MM.1S (cell line): ENCODE measurements at regions not wholly inside any gene's neighbourhood (a gene's known extent, or its start where the extent isn't known, plus 50 kb on each side); places are given as distances from the start of the nearest gene placed in this dataset.
"Not testable (repeated sequence)": the region's sequence is repeated elsewhere in the genome, so short reads cannot be mapped to it uniquely, and the experiment has no call there.

Experiments used
- DNase-seq: peaks from one replicate; pipeline ENCODE4 v3.0.0-alpha.2; 2015
- H2AFZ ChIP-seq: fragments of 300-600 bp; sonication (generic); 2 replicates; pipeline ENCODE4 v1.6.0; 2016; ENCODE audit warnings: antibody characterized with exemption, low read length
- H3F3A ChIP-seq: fragments of 300-600 bp; sonication (generic); 2 replicates; pipeline ENCODE4 v1.6.1; 2016; ENCODE audit warnings: mild to moderate bottlenecking, antibody characterized with exemption, low read length, moderate library complexity, mixed read lengths; ENCODE audit not compliant: insufficient read depth
- H3K27ac ChIP-seq: fragments of 300-600 bp; sonication (generic); 2 replicates; pipeline ENCODE4 v1.5.1; 2016; ENCODE audit warnings: mild to moderate bottlenecking, low read length
- H3K27me3 ChIP-seq: fragments of 300-600 bp; sonication (generic); replicated peaks from 2 replicates; pipeline ENCODE4 v1.6.0; 2016; ENCODE audit warnings: low read length; ENCODE audit not compliant: insufficient read depth
- H3K36me3 ChIP-seq: fragments of 300-600 bp; sonication (generic); replicated peaks from 2 replicates; pipeline ENCODE4 v1.6.1; 2016; ENCODE audit warnings: mild to moderate bottlenecking, low read length, mixed read lengths; ENCODE audit not compliant: insufficient read depth
- H3K4me1 ChIP-seq: fragments of 300-600 bp; sonication (generic); 2 replicates; pipeline ENCODE4 v1.6.1; 2016; ENCODE audit warnings: low read length, mixed read lengths
- H3K4me2 ChIP-seq: fragments of 300-600 bp; sonication (generic); 2 replicates; pipeline ENCODE4 v1.6.0; 2016; ENCODE audit warnings: low read depth, low read length
- H3K4me3 ChIP-seq: fragments of 300-600 bp; sonication (generic); 2 replicates; pipeline ENCODE4 v1.5.1; 2016; ENCODE audit warnings: low read length, mixed read lengths
- H3K79me2 ChIP-seq: fragments of 300-600 bp; sonication (generic); 2 replicates; pipeline ENCODE4 v1.6.1; 2016; ENCODE audit warnings: mixed run types, low read length, mixed read lengths
- H3K9ac ChIP-seq: fragments of 300-600 bp; sonication (generic); 2 replicates; pipeline ENCODE4 v1.6.1; 2016; ENCODE audit warnings: low read length, mixed read lengths
- H3K9me2 ChIP-seq: fragments of 300-600 bp; sonication (generic); replicated peaks from 2 replicates; pipeline ENCODE4 v1.6.1; 2016; ENCODE audit warnings: mild to moderate bottlenecking, low read length, mixed read lengths; ENCODE audit not compliant: insufficient read depth
- H3K9me3 ChIP-seq: fragments of 300-600 bp; sonication (generic); replicated peaks from 2 replicates; pipeline ENCODE4 v1.6.1; 2016; ENCODE audit warnings: mild to moderate bottlenecking, low read length, mixed read lengths; ENCODE audit not compliant: insufficient read depth
- H4K20me1 ChIP-seq: fragments of 300-600 bp; sonication (generic); 2 replicates; pipeline ENCODE4 v1.6.1; 2016; ENCODE audit warnings: mild to moderate bottlenecking, low read length, moderate library complexity, mixed read lengths; ENCODE audit not compliant: insufficient read depth
- EZH2 ChIP-seq: fragments of 300-600 bp; sonication (generic); optimal IDR thresholded peaks from 2 replicates; pipeline ENCODE3; 2017; ENCODE audit warnings: low read depth, mild to moderate bottlenecking, antibody characterized with exemption, low read length, mixed read lengths
- EZH2phosphoT487 ChIP-seq: fragments of 300-600 bp; sonication (generic); IDR thresholded peaks from 2 replicates; pipeline ENCODE4 v1.6.1; 2018; ENCODE audit warnings: antibody characterized with exemption, low read length
- TF ChIP-seq, protein P1 (sequence below): fragments of 300-600 bp; sonication (generic); IDR thresholded peaks from 2 replicates; pipeline ENCODE4 v1.5.1; 2016; ENCODE audit warnings: antibody characterized with exemption, low read length, mixed read lengths

DNA sequence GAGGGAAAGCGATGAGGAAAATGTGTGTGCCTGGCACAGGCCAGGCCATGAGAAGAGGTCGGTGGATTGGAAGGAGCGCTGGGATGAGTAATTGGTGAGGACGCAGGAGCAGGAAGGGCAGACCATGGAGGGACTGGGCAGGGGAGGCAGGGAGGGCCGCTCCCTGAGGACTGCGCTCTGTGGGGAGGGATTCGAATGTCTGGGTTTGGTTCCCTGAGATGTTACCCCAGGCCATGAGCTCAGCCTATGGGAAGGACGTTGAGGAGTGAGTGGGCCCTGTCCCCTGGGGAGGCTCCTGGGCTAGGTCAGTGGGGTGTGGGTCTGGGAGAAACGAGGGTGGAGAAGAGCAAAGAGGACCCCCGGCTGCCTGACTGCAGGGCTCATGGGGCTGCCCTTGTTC lies 415.2 kb upstream of the NPAP1 start:
- not testable (repeated sequence) for H3K9me2 ChIP-seq, H2AFZ ChIP-seq, H3K9me3 ChIP-seq, H3K27ac ChIP-seq, DNase-seq, H3F3A ChIP-seq, H3K27me3 ChIP-seq, H3K4me1 ChIP-seq, H4K20me1 ChIP-seq, H3K4me2 ChIP-seq, H3K36me3 ChIP-seq, H3K4me3 ChIP-seq, H3K79me2 ChIP-seq, H3K9ac ChIP-seq

DNA sequence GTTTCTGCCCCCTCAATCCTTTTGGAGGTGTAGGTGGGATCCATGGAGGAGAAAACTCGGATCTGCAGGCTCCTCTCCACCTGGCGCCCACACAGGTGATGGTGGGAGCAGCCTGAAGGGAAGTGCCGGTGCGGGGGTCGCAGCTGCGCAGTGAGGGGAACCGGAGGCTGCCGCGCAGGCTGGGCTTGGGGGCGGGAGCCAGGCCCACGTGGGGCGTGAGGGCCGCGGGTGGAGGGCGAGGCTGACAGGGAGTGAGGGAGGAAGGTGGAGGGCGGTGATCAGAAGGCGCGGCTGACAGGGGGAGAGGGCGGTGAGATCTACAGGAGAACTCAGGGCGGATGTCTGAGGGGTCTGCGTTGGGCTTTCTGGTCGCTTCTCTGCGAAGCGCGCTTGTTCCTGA lies 414.7 kb upstream of the NPAP1 start:
- H3K36me3 ChIP-seq, H3K4me3 ChIP-seq, H3K4me2 ChIP-seq, H3K4me1 ChIP-seq, H3K27ac ChIP-seq, H3K9ac ChIP-seq, H2AFZ ChIP-seq, H3K9me2 ChIP-seq, H3F3A ChIP-seq, H4K20me1 ChIP-seq, H3K27me3 ChIP-seq, DNase-seq, H3K79me2 ChIP-seq, H3K9me3 ChIP-seq: not testable (repeated sequence)

DNA sequence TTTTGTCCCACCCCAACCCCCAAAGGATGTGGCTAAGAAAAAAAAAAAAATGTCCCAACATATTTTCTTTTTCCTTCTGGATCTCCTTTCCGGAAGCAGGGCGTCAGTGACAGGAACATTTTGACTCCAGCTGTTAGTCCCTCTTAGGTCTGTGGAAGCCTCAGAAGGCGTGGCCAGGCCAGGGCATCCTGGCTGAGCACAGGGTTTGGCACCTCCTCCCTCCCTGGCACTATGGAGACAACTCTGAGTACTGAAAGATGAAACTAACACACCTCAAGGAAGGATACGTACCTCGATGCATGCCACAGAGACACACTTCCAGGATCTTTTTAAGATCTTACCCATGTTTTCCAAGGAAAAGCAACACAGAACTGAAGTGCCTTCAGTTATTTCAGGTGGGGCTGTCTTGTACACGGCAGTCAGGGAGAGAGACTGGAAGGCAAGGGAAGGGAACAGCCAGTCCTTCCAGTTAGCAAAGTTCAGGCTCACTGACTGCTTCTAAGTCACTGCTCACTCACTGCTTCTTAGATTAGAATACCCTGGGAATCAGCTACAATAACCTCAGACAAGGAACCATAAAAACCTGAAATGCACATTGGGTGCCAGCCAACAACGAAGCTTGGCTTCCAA lies 406.9 kb upstream of the NPAP1 start:
- H3K36me3 ChIP-seq = not testable (repeated sequence)
- peak overlapping the region; percentile 95 for H3K27ac ChIP-seq

DNA sequence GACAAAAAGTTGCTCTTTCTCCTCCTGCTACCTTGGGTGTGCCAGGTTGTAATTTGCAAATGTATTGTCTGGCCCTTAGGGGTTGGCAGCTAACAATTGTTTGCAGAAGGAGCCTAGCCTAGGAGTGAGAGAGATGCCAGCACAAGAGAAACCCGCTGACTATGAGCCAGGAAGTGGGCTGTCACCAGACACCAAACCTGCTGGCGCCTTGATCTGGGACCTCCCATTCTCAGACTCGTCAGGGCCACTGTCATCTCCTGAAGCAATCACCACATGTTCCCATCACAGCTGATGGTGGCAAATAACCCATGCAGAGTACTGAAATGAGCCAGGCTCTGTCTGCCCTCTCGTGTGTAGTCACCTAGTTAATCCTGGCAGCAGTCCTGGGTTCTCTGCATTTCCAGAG lies 406.4 kb upstream of the NPAP1 start:
- TF ChIP-seq EZH2phosphoT487 = no peak
- TF ChIP-seq, protein P1, sequence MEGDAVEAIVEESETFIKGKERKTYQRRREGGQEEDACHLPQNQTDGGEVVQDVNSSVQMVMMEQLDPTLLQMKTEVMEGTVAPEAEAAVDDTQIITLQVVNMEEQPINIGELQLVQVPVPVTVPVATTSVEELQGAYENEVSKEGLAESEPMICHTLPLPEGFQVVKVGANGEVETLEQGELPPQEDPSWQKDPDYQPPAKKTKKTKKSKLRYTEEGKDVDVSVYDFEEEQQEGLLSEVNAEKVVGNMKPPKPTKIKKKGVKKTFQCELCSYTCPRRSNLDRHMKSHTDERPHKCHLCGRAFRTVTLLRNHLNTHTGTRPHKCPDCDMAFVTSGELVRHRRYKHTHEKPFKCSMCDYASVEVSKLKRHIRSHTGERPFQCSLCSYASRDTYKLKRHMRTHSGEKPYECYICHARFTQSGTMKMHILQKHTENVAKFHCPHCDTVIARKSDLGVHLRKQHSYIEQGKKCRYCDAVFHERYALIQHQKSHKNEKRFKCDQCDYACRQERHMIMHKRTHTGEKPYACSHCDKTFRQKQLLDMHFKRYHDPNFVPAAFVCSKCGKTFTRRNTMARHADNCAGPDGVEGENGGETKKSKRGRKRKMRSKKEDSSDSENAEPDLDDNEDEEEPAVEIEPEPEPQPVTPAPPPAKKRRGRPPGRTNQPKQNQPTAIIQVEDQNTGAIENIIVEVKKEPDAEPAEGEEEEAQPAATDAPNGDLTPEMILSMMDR = no peak
- TF ChIP-seq EZH2 = no peak
- Histone ChIP-seq H3K4me2 (peak overlapping the region; percentile 73), H3K9me3 (no peaks in the 10 kb centered on the region), H3K27me3 (no peaks in the 10 kb centered on the region), H3K79me2 (no peaks in the 10 kb centered on the region), H3K9ac (peak overlapping the region; percentile 67), H3K9me2 (no peaks in the 10 kb centered on the region), H3K27ac (peak overlapping the region; percentile 95), H3K36me3 (no peaks in the 10 kb centered on the region), H4K20me1 (no peaks in the 10 kb centered on the region), H3F3A (peaks cover 11% of the 10 kb centered on the region), H2AFZ (peak overlapping the region; percentile 59; the same call in 1 of the 2 replicates), H3K4me1 (peaks cover 30% of the 10 kb centered on the region), H3K4me3 (peak overlapping the region; percentile 47)
- peak; percentile 90 for DNase-seq

More for the DNA sequence above, 406.9 kb upstream of the NPAP1 start:
- not testable (repeated sequence) for H4K20me1 ChIP-seq, H3K27me3 ChIP-seq, H3K9me3 ChIP-seq, H3K79me2 ChIP-seq, H3K9me2 ChIP-seq
- Histone ChIP-seq H3K9ac (peak overlapping the region; percentile 67), H3K4me1 (peaks cover 30% of the 10 kb centered on the region), H2AFZ (peak overlapping the region; percentile 51; the same call in 1 of the 2 replicates), H3K4me2 (peak overlapping the region; percentile 73), H3K4me3 (peak overlapping the region; percentile 47), H3F3A (peaks cover 11% of the 10 kb centered on the region)
- peak; percentile 36 for DNase-seq

DNA sequence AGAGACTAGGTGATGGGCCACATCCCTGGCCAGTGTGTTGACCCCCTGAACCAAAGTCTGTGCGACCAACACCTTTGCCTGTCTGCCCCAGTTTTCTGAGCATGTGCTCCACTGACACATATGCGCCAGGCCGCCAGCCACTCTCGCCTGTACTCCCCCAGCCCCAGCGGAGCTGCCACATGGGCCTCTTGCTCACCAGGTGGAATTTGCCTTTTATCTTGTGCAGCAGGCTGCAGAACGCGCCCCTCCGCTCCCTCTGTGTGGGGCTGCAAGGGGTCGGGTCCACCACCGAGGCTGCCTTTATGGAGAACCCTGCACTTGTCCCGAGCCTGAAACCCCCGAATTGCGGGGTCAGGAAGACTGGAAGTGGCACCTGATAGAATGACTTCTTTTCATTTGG lies 405.7 kb upstream of the NPAP1 start:
- Histone ChIP-seq H2AFZ (no peak overlapping the region), H3K27me3 (no peaks in the 10 kb centered on the region), H3F3A (peaks cover 11% of the 10 kb centered on the region), H3K4me2 (no peak overlapping the region; the same call in 1 of the 2 replicates), H3K9me2 (no peaks in the 10 kb centered on the region), H3K36me3 (no peaks in the 10 kb centered on the region), H3K9ac (peak overlapping the region; percentile 50), H3K79me2 (no peaks in the 10 kb centered on the region), H3K4me1 (peaks cover 30% of the 10 kb centered on the region), H4K20me1 (no peaks in the 10 kb centered on the region), H3K4me3 (no peak overlapping the region), H3K27ac (peak overlapping the region; percentile 95; the same call in 1 of the 2 replicates), H3K9me3 (no peaks in the 10 kb centered on the region)
- no peak for TF ChIP-seq EZH2phosphoT487
- no peak for TF ChIP-seq EZH2
- TF ChIP-seq, protein P1 = no peak
- no peak for DNase-seq

DNA sequence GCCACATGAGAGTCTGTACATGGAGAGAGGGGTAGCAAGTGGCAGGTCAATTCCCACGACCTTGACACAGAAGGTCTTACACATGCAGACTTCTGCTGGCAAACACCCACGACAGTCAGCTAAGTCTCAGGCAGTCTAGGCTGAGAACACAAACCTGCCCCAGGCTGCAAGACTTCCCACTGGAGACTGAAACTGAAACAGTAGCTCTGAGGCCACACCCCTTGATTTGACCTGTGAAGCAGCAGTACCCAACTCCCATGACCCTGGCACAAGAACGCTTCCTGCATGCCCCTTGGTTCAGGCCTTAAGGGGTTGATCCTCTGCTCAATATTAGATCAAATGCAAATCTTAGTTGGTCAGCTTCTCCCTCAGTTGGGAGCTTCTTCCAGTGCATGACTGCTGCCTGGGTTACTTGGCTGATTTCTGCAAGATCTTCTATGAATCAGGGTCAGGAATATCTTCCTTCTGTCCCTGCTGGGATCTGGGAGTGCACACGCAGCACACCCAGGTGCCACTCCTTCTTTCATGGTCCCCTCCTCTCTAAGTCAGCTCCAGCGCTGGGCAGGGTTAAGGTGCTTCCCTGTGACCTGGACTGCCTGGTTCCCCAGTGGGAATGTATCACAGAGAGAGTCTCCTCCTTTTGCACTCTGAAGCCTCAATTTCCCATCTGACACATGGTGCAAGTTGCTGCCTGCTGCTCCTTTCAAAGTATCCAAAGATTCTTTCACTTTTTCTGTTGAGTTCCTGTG lies 403.9 kb upstream of the NPAP1 start:
- H4K20me1 ChIP-seq, H3K9me3 ChIP-seq, H3K4me3 ChIP-seq, H3K79me2 ChIP-seq, H3K27me3 ChIP-seq, H3K36me3 ChIP-seq, H3K9me2 ChIP-seq: not testable (repeated sequence)
- Histone ChIP-seq H3K4me1 (peaks cover 30% of the 10 kb centered on the region), H3K4me2 (peak overlapping the region; percentile 57), H2AFZ (peak overlapping the region; percentile 97), H3F3A (peaks cover 11% of the 10 kb centered on the region), H3K27ac (peak overlapping the region; percentile 77), H3K9ac (peak overlapping the region; percentile 55; the same call in 1 of the 2 replicates)
- peak; percentile 87 for DNase-seq
